H1 (cell line): ENCODE measurements at regions not wholly inside any gene's neighbourhood (a gene's known extent, or its start where the extent isn't known, plus 50 kb on each side); places are given as distances from the start of the nearest gene placed in this dataset.
A peak's percentile ranks its signal among the peaks of the same experiment; 100 is the strongest.

Source experiments
- CTCF ChIA-PET: fragments of 300-600 bp; sonication (Branson Sonifier 250); formaldehyde crosslinking; loops from one replicate; lab custom pipeline; 2021; ENCODE audit not compliant: partially characterized antibody; lab: Charles Lee
- POLR2A ChIA-PET: fragments of 300-600 bp; sonication (Branson Sonifier 250); formaldehyde crosslinking; loops from one replicate; lab custom pipeline; 2021; ENCODE audit warnings: inconsistent platforms; ENCODE audit not compliant: partially characterized antibody; lab: Charles Lee
- DNase-seq, 2 experiments: peaks; one replicate each; pipeline versions ENCODE4 v3.0.0 to v3.0.0-alpha.2; 2010 to 2022; ENCODE audit warnings: low spot score in 2 of 2, low read depth in 1 of 2, mixed read lengths in 1 of 2
- FAIRE-seq: peaks from 2 replicates; lab custom pipeline; 2011; peaks lifted over from hg19 to GRCh38; lab: Jason Lieb, UNC
- H2AFZ ChIP-seq: 2 replicates; pipeline ENCODE4 v1.8.1; 2012; ENCODE audit warnings: low read length, inconsistent platforms
- H2AK5ac ChIP-seq: 2 replicates; pipeline ENCODE4 v1.6.1; 2013; ENCODE audit warnings: low read depth, low read length
- H2BK120ac ChIP-seq: replicated peaks from 2 replicates; pipeline ENCODE3; 2013; ENCODE audit warnings: low read depth, low read length, inconsistent platforms
- H2BK12ac ChIP-seq: 2 replicates; pipeline ENCODE4 v1.6.1; 2013; ENCODE audit warnings: low read depth, low read length
- H2BK15ac ChIP-seq: 2 replicates; pipeline ENCODE4 v1.6.1; 2013; ENCODE audit warnings: low read length
- H2BK20ac ChIP-seq: 2 replicates; pipeline ENCODE4 v1.6.1; 2013; ENCODE audit warnings: low read length
- H2BK5ac ChIP-seq: 2 replicates; pipeline ENCODE4 v1.6.1; 2013; ENCODE audit warnings: low read depth, low read length
- H3K14ac ChIP-seq: 2 replicates; pipeline ENCODE4 v1.6.1; 2013; ENCODE audit warnings: inconsistent platforms; ENCODE audit not compliant: insufficient read length
- H3K18ac ChIP-seq: 2 replicates; pipeline ENCODE4 v1.6.1; 2013; ENCODE audit warnings: low read length; ENCODE audit errors: extremely low read depth
- H3K23ac ChIP-seq: 2 replicates; pipeline ENCODE4 v1.6.1; 2013; ENCODE audit warnings: inconsistent platforms; ENCODE audit not compliant: insufficient read length
- H3K23me2 ChIP-seq: 2 replicates; pipeline ENCODE4 v1.6.1; 2013; ENCODE audit warnings: low read depth, low read length
- H3K27ac ChIP-seq: 2 replicates; pipeline ENCODE4 v1.6.1; 2011; ENCODE audit warnings: low read depth, low read length, inconsistent platforms
- H3K27me3 ChIP-seq, 4 experiments: replicated peaks in 1 of 4; 1 replicate in 1 of 4; 2 replicates in 3 of 4; pipeline versions ENCODE4 v1.6.1 to v1.8.1; 2011 to 2013; ENCODE audit warnings: low read length in 3 of 4, mild to moderate bottlenecking in 3 of 4, inconsistent platforms in 2 of 4, mixed read lengths in 2 of 4, moderate library complexity in 1 of 4; ENCODE audit not compliant: control insufficient read depth in 3 of 4, insufficient read depth in 3 of 4; ENCODE audit errors: extremely low read depth in 1 of 4
- H3K36me3 ChIP-seq, 4 experiments: 2 replicates each; pipeline versions ENCODE4 v1.6.1 to v1.8.1; 2011 to 2013; ENCODE audit warnings: mild to moderate bottlenecking in 4 of 4, low read length in 3 of 4, moderate library complexity in 2 of 4, control low read depth in 1 of 4, inconsistent platforms in 1 of 4; ENCODE audit not compliant: insufficient read depth in 4 of 4, control insufficient read depth in 2 of 4
- H3K4ac ChIP-seq: replicated peaks from 2 replicates; pipeline ENCODE3; 2013; ENCODE audit warnings: low read length, low read depth, mixed read lengths, inconsistent platforms; ENCODE audit not compliant: insufficient read length
- H3K4me1 ChIP-seq, 4 experiments: replicated peaks in 1 of 4; 1 replicate in 1 of 4; 2 replicates in 3 of 4; pipeline versions ENCODE4 v1.6.1 to v1.8.1; 2011 to 2013; ENCODE audit warnings: low read length in 3 of 4, inconsistent platforms in 2 of 4, mixed read lengths in 1 of 4; ENCODE audit not compliant: insufficient read depth in 4 of 4, control insufficient read depth in 3 of 4
- H3K4me2 ChIP-seq, 2 experiments: 2 replicates each; pipeline versions ENCODE4 v1.6.1 to v1.8.1; 2011 to 2013; ENCODE audit warnings: low read depth in 2 of 2, low read length in 2 of 2, control low read depth in 1 of 2, inconsistent platforms in 1 of 2, mild to moderate bottlenecking in 1 of 2; ENCODE audit not compliant: insufficient read depth in 1 of 2
- H3K4me3 ChIP-seq, 4 experiments: fragments of 200-600, 300-600 bp in 1 of 4; sonication (generic), shearing (Covaris generic), sonication (Bioruptor Twin) in 1 of 4; 2 replicates each; pipeline versions ENCODE4 v1.5.1 to v1.8.1; 2011 to 2016; ENCODE audit warnings: low read length in 4 of 4, low read depth in 3 of 4, control low read depth in 2 of 4, inconsistent platforms in 2 of 4, mild to moderate bottlenecking in 2 of 4, mixed read lengths in 1 of 4, moderate library complexity in 1 of 4; ENCODE audit not compliant: insufficient read depth in 2 of 4; ENCODE audit errors: extremely low read depth in 1 of 4
- H3K56ac ChIP-seq: replicated peaks from 2 replicates; pipeline ENCODE3; 2013; ENCODE audit warnings: low read depth, mild to moderate bottlenecking, mixed read lengths, low read length, inconsistent platforms; ENCODE audit not compliant: insufficient read length
- H3K79me1 ChIP-seq: 2 replicates; pipeline ENCODE4 v1.6.1; 2013; ENCODE audit warnings: low read depth, low read length, control low read depth
- H3K79me2 ChIP-seq, 2 experiments: 2 replicates each; pipeline versions ENCODE4 v1.6.1 to v1.8.1; 2012 to 2013; ENCODE audit warnings: low read length in 2 of 2, mild to moderate bottlenecking in 2 of 2, inconsistent platforms in 1 of 2; ENCODE audit not compliant: insufficient read depth in 2 of 2, control insufficient read depth in 1 of 2
- H3K9ac ChIP-seq, 4 experiments: replicated peaks in 1 of 4; 1 replicate in 1 of 4; 2 replicates in 3 of 4; pipeline versions ENCODE4 v1.6.1 to v1.8.1; 2011 to 2013; ENCODE audit warnings: low read depth in 3 of 4, low read length in 3 of 4, control low read depth in 2 of 4, mild to moderate bottlenecking in 2 of 4, moderate library complexity in 2 of 4, inconsistent platforms in 1 of 4; ENCODE audit errors: extremely low read depth in 1 of 4
- H3K9me3 ChIP-seq, 2 experiments: 2 replicates each; pipeline versions ENCODE4 v1.6.1 to v1.8.1; 2012 to 2013; ENCODE audit warnings: mild to moderate bottlenecking in 2 of 2, moderate library complexity in 2 of 2, control low read depth in 1 of 2, inconsistent platforms in 1 of 2, low read depth in 1 of 2, low read length in 1 of 2, mixed read lengths in 1 of 2; ENCODE audit not compliant: insufficient read depth in 2 of 2
- H4K20me1 ChIP-seq, 2 experiments: replicated peaks in 1 of 2; 2 replicates each; pipeline versions ENCODE3 to v1.8.1; 2011 to 2013; ENCODE audit warnings: inconsistent platforms in 2 of 2, low read length in 2 of 2, mild to moderate bottlenecking in 1 of 2; ENCODE audit not compliant: insufficient read depth in 2 of 2, control insufficient read depth in 1 of 2
- H4K5ac ChIP-seq: 2 replicates; pipeline ENCODE4 v1.6.1; 2013; ENCODE audit warnings: low read length, low read depth, mixed read lengths, inconsistent platforms; ENCODE audit not compliant: insufficient read length
- H4K8ac ChIP-seq: 2 replicates; pipeline ENCODE4 v1.8.0; 2013; ENCODE audit warnings: mild to moderate bottlenecking, moderate library complexity, low read length, inconsistent platforms; ENCODE audit not compliant: insufficient read depth; ENCODE audit errors: extremely low read depth
- H4K91ac ChIP-seq: replicated peaks from 2 replicates; pipeline ENCODE3; 2013; ENCODE audit warnings: low read length, mixed read lengths, inconsistent platforms; ENCODE audit not compliant: insufficient read length
- BACH1 ChIP-seq: IDR thresholded peaks from 2 replicates; pipeline ENCODE4 v1.6.1; 2012; ENCODE audit warnings: low read length, improper control_type of control experiment
- BCL11A ChIP-seq, 2 experiments: IDR thresholded peaks; one replicate each; pipeline ENCODE4 v1.6.1; 2011; ENCODE audit warnings: low read depth in 2 of 2, low read length in 2 of 2, mild to moderate bottlenecking in 2 of 2
- BRCA1 ChIP-seq: IDR thresholded peaks from 2 replicates; pipeline ENCODE4 v1.6.1; 2012; ENCODE audit warnings: low read depth, low read length, improper control_type of control experiment
- CBX8 ChIP-seq: fragments of 300-800, 300-1000 bp; sonication (generic); IDR thresholded peaks from 2 replicates; pipeline ENCODE4 v1.7.1; 2016; ENCODE audit warnings: low read depth, low read length, borderline replicate concordance
- CHD2 ChIP-seq: IDR thresholded peaks from 2 replicates; pipeline ENCODE4 v1.6.1; 2012; ENCODE audit warnings: low read length, improper control_type of control experiment
- EP300 ChIP-seq, 2 experiments: IDR thresholded peaks; 1 replicate in 1 of 2; 2 replicates in 1 of 2; pipeline ENCODE4 v1.6.1; 2011 to 2012; ENCODE audit warnings: low read depth in 2 of 2, low read length in 2 of 2, mild to moderate bottlenecking in 2 of 2, borderline replicate concordance in 1 of 2, inconsistent platforms in 1 of 2, moderate library complexity in 1 of 2
- GABPA ChIP-seq: IDR thresholded peaks from 2 replicates; pipeline ENCODE4 v1.6.1; 2011; ENCODE audit warnings: mild to moderate bottlenecking, low read length, moderate library complexity, borderline replicate concordance; ENCODE audit not compliant: insufficient read depth
- RBBP5 ChIP-seq: IDR thresholded peaks from 2 replicates; pipeline ENCODE4 v1.7.1; 2012; ENCODE audit warnings: low read depth, mild to moderate bottlenecking, inconsistent platforms, low read length, moderate library complexity, borderline replicate concordance
- RFX5 ChIP-seq: IDR thresholded peaks from 2 replicates; pipeline ENCODE4 v1.6.1; 2011; ENCODE audit warnings: low read depth, low read length, improper control_type of control experiment, borderline replicate concordance
- SIN3A ChIP-seq, 2 experiments: IDR thresholded peaks in 1 of 2; conservative IDR thresholded peaks in 1 of 2; 2 replicates each; pipeline ENCODE4 v1.6.1; 2011 to 2012; ENCODE audit warnings: low read length in 2 of 2, improper control_type of control experiment in 1 of 2, low read depth in 1 of 2, mild to moderate bottlenecking in 1 of 2
- SIRT6 ChIP-seq: IDR thresholded peaks from one replicate; pipeline ENCODE4 v1.7.1; 2012; ENCODE audit warnings: low read length, inconsistent platforms
- TCF12 ChIP-seq: IDR thresholded peaks from 2 replicates; pipeline ENCODE4 v1.6.1; 2011; ENCODE audit warnings: low read depth, mild to moderate bottlenecking, low read length
- ZNF274 ChIP-seq: IDR thresholded peaks from 2 replicates; pipeline ENCODE4 v1.7.0; 2012; ENCODE audit warnings: low read length, borderline replicate concordance; ENCODE audit errors: extremely low read depth
- WGBS, 2 experiments: shearing (Covaris generic) in 1 of 2; methylation state at CpG; one replicate each; pipeline versions ENCODE4 v1.1.6 to v1.1.7; 2013 to 2015; ENCODE audit warnings: low lambda C conversion rate in 2 of 2, mixed read lengths in 2 of 2, inconsistent platforms in 1 of 2, low coverage in 1 of 2, missing lambda C conversion rate in 1 of 2; ENCODE audit not compliant: insufficient replicate concordance in 2 of 2, insufficient coverage in 1 of 2, insufficient read length in 1 of 2; ENCODE audit errors: extremely low coverage in 1 of 2, missing lambda C conversion rate in 1 of 2; 5-methylcytosine and 5-hydroxymethylcytosine counted together
- TF ChIP-seq, protein P1 (sequence below): IDR thresholded peaks from 2 replicates; pipeline ENCODE4 v1.6.1; 2012; ENCODE audit warnings: inconsistent platforms

DNA sequence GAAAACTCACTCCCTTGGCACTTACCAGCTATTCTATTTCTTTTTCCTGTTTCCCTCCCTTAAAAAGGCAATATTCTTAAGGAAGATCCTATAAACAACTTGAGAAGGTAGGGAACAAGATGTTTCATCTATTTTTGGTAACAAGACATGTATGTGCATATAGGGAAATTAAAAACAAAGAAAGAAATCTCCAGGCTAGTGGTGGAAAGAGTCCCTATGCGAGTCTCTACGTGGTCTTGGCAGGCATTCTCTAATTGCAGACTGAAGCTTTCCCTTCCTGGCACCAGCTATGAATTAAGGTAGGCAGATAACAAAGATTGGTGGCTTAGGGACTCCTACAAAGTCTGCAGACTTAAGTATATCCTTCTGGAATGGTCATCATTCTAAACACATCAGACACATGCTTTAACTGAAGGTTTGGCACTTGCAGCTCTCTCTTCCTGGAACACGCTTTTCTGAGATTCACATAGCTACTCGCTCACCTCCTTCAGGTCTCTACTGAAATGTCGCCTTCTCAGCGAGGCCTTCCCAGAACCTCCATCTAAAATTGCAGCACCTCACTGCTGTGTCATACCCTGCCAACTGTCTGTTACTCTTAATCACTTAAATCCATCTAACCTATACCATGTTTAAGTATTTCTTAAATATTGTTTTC, 336.0 kb downstream of the VGLL3 start:
- Histone ChIP-seq H4K91ac (no peak overlapping the region), H3K4me1 (no peaks in the 10 kb centered on the region; a peak in 1 of 7 replicates), H3K79me1 (no peaks in the 10 kb centered on the region), H3K14ac (no peak overlapping the region), H2AK5ac (no peak overlapping the region), H2BK5ac (no peak overlapping the region), H3K9me3 (no peaks in the 10 kb centered on the region), H3K27ac (no peak overlapping the region), H2BK120ac (no peak overlapping the region), H3K23ac (no peak overlapping the region), H3K4me2 (no peak overlapping the region), H2BK15ac (no peak overlapping the region), H4K8ac (no peak overlapping the region), H3K56ac (no peak overlapping the region), H3K27me3 (no peaks in the 10 kb centered on the region), H3K36me3 (no peaks in the 10 kb centered on the region), H3K4ac (no peak overlapping the region), H4K5ac (no peak overlapping the region), H2AFZ (peak overlapping the region; percentile 99), H3K23me2 (no peaks in the 10 kb centered on the region), H3K79me2 (no peaks in the 10 kb centered on the region), H3K18ac (no peak overlapping the region), H3K4me3 (no peak overlapping the region), H2BK20ac (no peak overlapping the region), H2BK12ac (no peak overlapping the region), H4K20me1 (no peaks in the 10 kb centered on the region), H3K9ac (no peak overlapping the region)
- CTCF ChIA-PET, result interaction anchor here (0.7 to 2.2 kb wide), 3 partner anchors 10 to 1117 kb away, joined by 3 to 7 read pairs (median 3); no protein-coding TSS in a partner anchor
- POLR2A ChIA-PET, result no interaction called here
- WGBS, 2 experiments, result 86% methylated on average over 6 of the region's 6 CpGs; no CpG with 5 or more reads in 1 of the 2 experiments
- peak; percentile 78 for FAIRE-seq
- no peak for DNase-seq
- TF ChIP-seq ZNF274 (no peak), RBBP5 (no peak), CBX8 (no peak), BCL11A (IDR thresholded peaks at IDR 0.05; ENCODE audit: low read depth in 2 of 2, low read length in 2 of 2) (no peak), EP300 (IDR thresholded peaks at IDR 0.05; ENCODE audit: borderline replicate concordance in 1 of 2, low read depth in 2 of 2, low read length in 2 of 2) (no peak), SIN3A (conservative IDR thresholded peaks at IDR 0.05 in 1 of 2, IDR thresholded peaks at IDR 0.05 in 1 of 2; ENCODE audit: low read depth in 1 of 2, low read length in 2 of 2) (no peak), RFX5 (no peak), TCF12 (no peak), SIRT6 (no peak), CHD2 (no peak), BACH1 (no peak), BRCA1 (no peak), GABPA (no peak)
- TF ChIP-seq, protein P1, sequence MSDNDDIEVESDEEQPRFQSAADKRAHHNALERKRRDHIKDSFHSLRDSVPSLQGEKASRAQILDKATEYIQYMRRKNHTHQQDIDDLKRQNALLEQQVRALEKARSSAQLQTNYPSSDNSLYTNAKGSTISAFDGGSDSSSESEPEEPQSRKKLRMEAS, result no peak
